Activated CD4-positive, alpha-beta T cell treated with anti-CD3 and anti-CD28 coated beads for 1 hour (primary cell): ENCODE measurements at regions not wholly inside any gene's neighbourhood (a gene's known extent, or its start where the extent isn't known, plus 50 kb on each side); places are given as distances from the start of the nearest gene placed in this dataset.

ENCODE experiments used
- DNase-seq: peaks from one replicate; pipeline ENCODE4 v3.0.0-alpha.2; 2020

DNA sequence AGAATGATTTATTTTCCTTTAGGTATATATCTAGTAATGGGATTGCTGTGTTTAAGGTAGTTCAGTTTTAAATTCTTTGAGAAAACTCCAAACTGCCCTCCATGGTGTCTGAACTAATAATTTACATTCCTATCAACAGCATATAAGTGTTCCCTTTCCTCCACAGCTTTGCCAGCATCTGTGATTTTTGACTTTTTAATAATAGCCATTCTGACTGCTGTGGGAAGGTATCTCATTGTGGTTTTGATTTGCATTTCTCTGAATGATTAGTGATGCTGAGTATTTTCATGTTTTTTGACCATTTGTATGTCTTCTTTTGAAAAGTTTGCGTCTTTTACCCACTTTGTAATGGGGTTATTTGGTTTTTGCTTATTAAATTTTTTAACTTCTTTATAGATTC is 571.6 kb upstream of the CCDC54 start:
- DNase-seq: no peak

- DNase-seq: no peak
Observed at GRCh38 chr3:106806964-106807363, 570.3 kb upstream of the CCDC54 start.

DNA sequence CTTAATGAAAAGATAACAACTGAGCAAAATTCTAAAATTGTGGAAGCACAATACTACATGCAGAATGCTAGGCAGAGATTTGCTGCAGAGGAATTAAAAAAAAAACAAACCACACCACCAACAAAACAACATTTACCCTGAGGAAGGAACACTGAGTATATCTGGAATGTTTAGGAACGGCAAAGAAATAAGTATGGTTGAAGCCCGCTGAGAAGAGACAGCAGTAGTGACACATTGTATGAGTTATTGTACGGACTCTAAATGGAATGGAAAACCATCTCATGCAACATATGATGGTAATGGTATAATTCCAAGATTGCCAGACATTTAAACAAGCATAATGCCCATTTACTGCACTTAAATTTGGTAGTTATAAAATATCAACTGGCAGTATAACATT is 568.2 kb upstream of the CCDC54 start:
- no peak for DNase-seq

- no peak for DNase-seq
Observed at GRCh38 chr3:106809623-106810299, 567.5 kb upstream of the CCDC54 start.

GRCh38 chr3:106810300-106810875 is 566.9 kb upstream of the CCDC54 start:
- DNase-seq: no peak

DNA sequence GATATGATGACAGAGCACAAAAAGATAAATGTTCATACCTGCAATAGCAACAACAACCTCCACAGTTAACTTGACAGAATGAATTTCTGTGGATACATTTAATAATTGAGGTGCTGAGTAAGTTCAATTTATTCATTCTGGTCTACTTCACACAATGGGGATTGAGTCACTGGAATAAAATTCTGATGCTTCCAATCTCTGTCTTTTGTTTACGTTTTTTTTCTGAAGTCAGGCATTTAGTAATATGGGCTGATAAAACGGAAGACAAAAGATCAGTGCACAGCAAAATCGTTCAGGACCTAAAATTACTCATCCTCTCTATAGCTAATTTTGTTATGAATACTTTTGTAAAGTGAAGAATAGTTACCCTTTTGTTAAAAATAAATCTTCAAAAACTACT is 565.9 kb upstream of the CCDC54 start:
- no peak for DNase-seq

GRCh38 chr3:106813742-106814141 is 563.5 kb upstream of the CCDC54 start:
- no peak for DNase-seq

GRCh38 chr3:106814231-106814630 is 563.0 kb upstream of the CCDC54 start:
- DNase-seq: no peak

DNA sequence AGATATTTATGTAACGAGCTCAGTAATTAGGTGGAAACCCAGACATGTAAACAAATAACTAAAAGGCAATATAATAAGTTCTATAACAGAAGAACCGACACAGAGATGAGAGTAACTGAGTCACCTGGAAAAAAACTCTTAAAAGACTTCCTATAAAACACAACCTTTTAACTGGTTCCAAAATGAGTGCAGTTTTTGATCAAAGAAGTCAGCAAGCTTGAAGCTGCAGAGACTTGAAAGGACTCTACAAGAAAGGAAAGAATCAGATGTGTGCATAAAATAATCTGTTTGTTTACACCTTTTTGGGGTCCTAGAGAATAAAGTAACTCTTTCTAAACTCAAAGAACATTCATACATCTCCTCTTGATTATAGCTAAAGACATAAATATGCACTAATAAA is 560.4 kb upstream of the CCDC54 start:
- no peak for DNase-seq

GRCh38 chr3:106817706-106818105 is 559.5 kb upstream of the CCDC54 start:
- no peak for DNase-seq

- no peak for DNase-seq
Observed at GRCh38 chr3:106819440-106819839, 557.8 kb upstream of the CCDC54 start.

DNA sequence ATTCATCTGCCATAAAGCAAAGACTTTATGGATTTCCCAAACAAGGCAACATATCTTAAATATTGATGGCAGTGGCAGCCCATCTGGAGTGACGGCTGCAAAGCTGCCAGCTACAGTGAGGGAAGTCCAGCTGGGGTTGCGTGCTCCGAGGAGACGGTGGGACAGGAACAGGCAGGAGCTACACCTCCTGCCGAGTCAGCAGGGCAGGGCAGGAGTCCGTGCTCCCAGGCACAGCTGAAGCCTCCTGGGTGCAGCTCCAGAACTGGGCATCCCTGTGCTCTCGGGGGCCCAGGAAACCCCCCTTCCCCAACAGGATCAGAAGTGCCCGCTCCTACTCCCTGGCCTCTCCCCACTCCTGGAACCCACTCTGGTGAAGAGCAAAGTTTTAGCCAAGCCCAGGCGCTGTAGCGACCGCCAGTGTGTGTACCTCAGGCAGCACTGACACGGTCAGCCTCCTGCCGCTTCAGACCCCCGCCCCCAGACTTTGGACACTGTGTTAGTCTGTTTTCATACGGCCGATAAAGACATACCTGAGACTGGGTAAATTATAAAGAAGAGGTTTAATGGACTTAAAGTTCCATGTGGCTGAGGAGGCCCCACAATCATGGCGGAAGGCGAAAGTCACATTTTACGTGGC is 556.4 kb upstream of the CCDC54 start:
- no peak for DNase-seq

- DNase-seq: no peak
Observed at GRCh38 chr3:106821801-106822200, 555.4 kb upstream of the CCDC54 start.

DNA sequence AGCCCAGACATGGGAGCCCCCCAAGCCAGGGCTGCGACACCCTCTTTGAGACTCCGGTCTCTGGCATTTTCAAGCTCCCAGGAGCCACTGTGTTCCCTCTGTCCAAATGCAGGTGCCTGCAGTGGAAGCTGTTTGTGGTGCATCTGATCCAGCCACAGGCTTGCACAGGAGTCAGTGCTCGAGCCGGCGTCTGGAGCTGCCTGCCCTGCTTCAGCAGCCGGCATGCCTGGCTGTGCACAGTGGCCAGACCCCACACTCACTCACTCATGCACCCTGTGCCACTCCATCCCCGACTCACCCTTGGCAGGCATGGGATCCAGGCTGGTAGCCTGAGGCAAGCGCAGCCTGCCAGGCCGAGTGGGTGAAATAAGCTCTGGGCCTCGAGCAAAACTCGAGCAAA is 555.0 kb upstream of the CCDC54 start:
- DNase-seq: no peak

DNA sequence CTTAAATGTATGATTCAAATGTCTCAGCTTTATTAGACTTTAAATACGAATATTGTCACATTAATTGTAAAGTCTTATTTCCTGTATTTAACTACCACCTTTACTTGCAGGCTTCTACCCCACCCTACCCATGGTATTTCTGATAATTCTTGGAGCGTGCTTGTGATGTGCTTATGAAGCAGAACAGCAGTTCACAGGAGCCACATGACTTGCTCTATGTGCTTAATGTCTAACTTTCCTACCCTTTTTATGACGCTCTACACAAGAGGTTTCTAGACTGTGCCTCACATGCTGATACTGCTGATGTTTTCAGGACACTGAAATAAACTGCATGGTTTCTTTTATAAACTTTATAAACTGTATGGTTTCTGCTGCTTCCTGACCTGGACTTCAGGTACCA is 553.5 kb upstream of the CCDC54 start:
- DNase-seq: no peak

GRCh38 chr3:106824856-106825255 is 552.4 kb upstream of the CCDC54 start:
- no peak for DNase-seq

- DNase-seq: no peak
Observed at GRCh38 chr3:106825962-106826605, 551.2 kb upstream of the CCDC54 start.

- no peak for DNase-seq
Observed at GRCh38 chr3:106826791-106827311, 550.4 kb upstream of the CCDC54 start.

DNA sequence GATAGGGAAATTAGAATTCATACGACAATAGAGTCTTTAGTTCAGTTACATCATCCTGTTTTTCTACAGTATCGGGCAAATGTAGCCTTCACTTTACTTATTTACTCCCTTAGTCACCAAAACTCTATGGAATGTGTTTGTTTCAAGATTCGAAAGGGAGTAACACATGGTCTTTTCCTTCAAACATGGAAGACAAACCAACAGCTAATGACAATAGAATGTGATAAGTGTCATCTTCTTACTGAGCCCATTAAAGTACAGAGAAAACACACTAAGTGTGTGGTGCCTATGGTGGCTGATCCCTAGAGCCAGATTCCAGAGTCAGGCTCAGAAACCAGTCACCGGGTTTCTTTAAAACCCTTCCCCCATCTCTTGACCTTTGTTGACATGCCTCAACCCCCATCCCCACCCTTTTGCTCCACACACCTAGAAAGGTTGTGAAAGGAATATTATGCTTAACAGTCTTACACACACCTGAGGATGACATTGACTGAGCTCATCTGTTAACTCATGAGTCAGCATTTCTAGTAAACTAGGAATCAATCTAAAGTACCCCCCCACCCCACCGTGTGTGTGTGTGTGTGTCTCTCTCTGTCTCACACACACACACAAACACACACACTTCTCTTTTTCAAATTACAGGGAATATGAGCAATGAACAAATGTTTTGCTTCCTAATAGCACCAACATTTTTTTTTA is 549.6 kb upstream of the CCDC54 start:
- DNase-seq: no peak

- no peak for DNase-seq
Observed at GRCh38 chr3:106829206-106829605, 548.0 kb upstream of the CCDC54 start.

GRCh38 chr3:106830334-106830733 is 546.9 kb upstream of the CCDC54 start:
- no peak for DNase-seq

- DNase-seq: no peak
Observed at GRCh38 chr3:106836906-106837305, 540.3 kb upstream of the CCDC54 start.

DNA sequence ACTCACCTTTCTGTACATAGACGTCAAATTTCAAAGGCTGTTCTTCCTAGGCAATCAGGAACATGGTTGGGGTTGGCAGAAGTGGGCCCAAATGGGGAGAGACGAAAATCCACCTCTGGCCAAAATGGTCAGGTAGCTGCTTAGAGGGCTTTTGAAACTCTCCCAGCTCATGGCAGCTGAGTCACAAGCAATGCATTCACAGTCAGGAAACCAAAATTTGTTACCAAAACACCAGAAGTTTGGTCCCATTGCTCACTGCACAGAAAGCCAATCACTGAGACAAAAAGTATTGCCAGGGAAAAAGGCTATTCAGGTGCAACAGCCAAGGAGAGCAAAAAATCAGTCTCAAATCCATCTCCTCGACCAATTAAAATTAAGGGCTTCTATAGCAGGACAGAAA is 539.6 kb upstream of the CCDC54 start:
- DNase-seq: no peak
